ENCODE measurements at regions not wholly inside any gene's neighbourhood (a gene's known extent, or its start where the extent isn't known, plus 50 kb on each side); places are given as distances from the start of the nearest gene placed in this dataset.

DNA sequence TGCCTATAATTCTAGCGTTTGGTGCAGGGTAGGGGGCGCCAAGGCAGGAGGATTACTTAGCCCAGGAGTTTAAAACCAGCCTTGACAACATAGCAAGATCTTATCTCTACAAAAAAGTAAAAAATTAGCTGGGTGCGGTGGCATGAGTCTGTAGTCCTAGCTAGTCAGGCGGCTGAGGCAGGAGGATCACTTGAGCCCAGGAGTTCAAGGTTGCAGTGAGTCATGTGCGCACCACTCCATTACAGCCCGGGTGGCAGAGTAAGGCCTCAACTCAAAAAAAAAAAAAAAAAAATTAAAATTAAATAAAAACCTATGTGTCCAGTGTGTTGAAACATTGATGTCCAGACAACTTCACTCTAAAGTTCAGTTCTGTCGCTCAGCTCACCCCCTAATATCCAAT, 78.2 kb upstream of the SOX2 start:
- 83% methylated on average over 7 of the region's 7 CpGs for WGBS

DNA sequence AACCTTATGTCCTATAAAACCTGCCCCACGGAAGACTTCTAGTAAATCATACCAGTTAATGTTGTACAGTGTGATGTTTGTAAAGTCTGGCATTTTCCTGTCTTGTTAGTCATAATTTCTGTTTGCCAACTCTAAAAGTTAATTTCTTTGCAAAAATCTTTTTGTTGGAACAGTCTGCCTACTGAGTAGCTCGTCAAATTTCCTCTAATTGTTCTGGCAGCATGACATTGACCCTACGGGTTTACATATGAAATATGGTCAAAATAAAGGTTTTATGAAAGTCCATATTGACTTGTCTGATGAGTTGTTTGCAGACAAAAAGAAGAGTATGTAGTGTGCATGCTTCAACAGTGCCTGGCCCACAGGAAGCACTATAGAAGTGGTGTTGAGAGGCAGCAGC, 79.8 kb upstream of the SOX2 start:
- H3K4me1 ChIP-seq (ENCODE audit: control insufficient read depth in 4 of 4, insufficient read depth in 4 of 4, low read length in 3 of 4): no peaks in the 10 kb centered on the region
- 80% methylated on average over 3 of the region's 3 CpGs for WGBS
- no peak overlapping the region for H3K4me3 ChIP-seq (ENCODE audit: low read depth in 1 of 3, low read length in 3 of 3)

More for the DNA sequence above, 78.2 kb upstream of the SOX2 start:
- Histone ChIP-seq H3K27me3 (ENCODE audit: control insufficient read depth in 4 of 4, insufficient read depth in 4 of 4, low read length in 3 of 4) (no peaks in the 10 kb centered on the region), H3K4me3 (ENCODE audit: low read depth in 1 of 3, low read length in 3 of 3) (no peak overlapping the region), H3K9ac (ENCODE audit: low read depth in 1 of 2, low read length in 2 of 2) (no peak overlapping the region), H3K4me1 (ENCODE audit: control insufficient read depth in 4 of 4, insufficient read depth in 4 of 4, low read length in 3 of 4) (no peaks in the 10 kb centered on the region), H3K36me3 (ENCODE audit: control insufficient read depth in 4 of 4, insufficient read depth in 3 of 4, low read depth in 1 of 4, low read length in 3 of 4) (no peaks in the 10 kb centered on the region), H3K9me3 (ENCODE audit: control insufficient read depth in 4 of 4, low read length in 3 of 4) (no peaks in the 10 kb centered on the region), H3K27ac (ENCODE audit: low read depth in 1 of 2, low read length in 2 of 2) (no peak overlapping the region)
- DNase-seq (ENCODE audit: low spot score): no peak
- TF ChIP-seq, protein P1, sequence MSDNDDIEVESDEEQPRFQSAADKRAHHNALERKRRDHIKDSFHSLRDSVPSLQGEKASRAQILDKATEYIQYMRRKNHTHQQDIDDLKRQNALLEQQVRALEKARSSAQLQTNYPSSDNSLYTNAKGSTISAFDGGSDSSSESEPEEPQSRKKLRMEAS (IDR thresholded peaks at IDR 0.05): no peak
- TF ChIP-seq NR2F2 (IDR thresholded peaks at IDR 0.05) (no peak), FOXA2 (IDR thresholded peaks at IDR 0.05) (no peak), EGR1 (IDR thresholded peaks at IDR 0.05; ENCODE audit: low read depth in 2 of 2) (no peak), GABPA (IDR thresholded peaks at IDR 0.05 in 1 of 2, conservative IDR thresholded peaks at IDR 0.05 in 1 of 2) (no peak), RXRA (IDR thresholded peaks at IDR 0.05) (no peak), HNF4A (conservative IDR thresholded peaks at IDR 0.05) (no peak), RAD21 (IDR thresholded peaks at IDR 0.05) (no peak), HNF4G (IDR thresholded peaks at IDR 0.05) (no peak), JUND (IDR thresholded peaks at IDR 0.05) (no peak), TAF1 (conservative IDR thresholded peaks at IDR 0.05) (no peak), FOXA1 (IDR thresholded peaks at IDR 0.05) (no peak), SP1 (IDR thresholded peaks at IDR 0.05) (no peak), YY1 (IDR thresholded peaks at IDR 0.05) (no peak)
- TF ChIP-seq, protein P2, sequence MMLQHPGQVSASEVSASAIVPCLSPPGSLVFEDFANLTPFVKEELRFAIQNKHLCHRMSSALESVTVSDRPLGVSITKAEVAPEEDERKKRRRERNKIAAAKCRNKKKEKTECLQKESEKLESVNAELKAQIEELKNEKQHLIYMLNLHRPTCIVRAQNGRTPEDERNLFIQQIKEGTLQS (IDR thresholded peaks at IDR 0.05): no peak
- TF ChIP-seq, protein P3, sequence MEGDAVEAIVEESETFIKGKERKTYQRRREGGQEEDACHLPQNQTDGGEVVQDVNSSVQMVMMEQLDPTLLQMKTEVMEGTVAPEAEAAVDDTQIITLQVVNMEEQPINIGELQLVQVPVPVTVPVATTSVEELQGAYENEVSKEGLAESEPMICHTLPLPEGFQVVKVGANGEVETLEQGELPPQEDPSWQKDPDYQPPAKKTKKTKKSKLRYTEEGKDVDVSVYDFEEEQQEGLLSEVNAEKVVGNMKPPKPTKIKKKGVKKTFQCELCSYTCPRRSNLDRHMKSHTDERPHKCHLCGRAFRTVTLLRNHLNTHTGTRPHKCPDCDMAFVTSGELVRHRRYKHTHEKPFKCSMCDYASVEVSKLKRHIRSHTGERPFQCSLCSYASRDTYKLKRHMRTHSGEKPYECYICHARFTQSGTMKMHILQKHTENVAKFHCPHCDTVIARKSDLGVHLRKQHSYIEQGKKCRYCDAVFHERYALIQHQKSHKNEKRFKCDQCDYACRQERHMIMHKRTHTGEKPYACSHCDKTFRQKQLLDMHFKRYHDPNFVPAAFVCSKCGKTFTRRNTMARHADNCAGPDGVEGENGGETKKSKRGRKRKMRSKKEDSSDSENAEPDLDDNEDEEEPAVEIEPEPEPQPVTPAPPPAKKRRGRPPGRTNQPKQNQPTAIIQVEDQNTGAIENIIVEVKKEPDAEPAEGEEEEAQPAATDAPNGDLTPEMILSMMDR (IDR thresholded peaks at IDR 0.05; ENCODE audit: low read depth, low read length, missing input control): no peak
- TF ChIP-seq, protein P4, sequence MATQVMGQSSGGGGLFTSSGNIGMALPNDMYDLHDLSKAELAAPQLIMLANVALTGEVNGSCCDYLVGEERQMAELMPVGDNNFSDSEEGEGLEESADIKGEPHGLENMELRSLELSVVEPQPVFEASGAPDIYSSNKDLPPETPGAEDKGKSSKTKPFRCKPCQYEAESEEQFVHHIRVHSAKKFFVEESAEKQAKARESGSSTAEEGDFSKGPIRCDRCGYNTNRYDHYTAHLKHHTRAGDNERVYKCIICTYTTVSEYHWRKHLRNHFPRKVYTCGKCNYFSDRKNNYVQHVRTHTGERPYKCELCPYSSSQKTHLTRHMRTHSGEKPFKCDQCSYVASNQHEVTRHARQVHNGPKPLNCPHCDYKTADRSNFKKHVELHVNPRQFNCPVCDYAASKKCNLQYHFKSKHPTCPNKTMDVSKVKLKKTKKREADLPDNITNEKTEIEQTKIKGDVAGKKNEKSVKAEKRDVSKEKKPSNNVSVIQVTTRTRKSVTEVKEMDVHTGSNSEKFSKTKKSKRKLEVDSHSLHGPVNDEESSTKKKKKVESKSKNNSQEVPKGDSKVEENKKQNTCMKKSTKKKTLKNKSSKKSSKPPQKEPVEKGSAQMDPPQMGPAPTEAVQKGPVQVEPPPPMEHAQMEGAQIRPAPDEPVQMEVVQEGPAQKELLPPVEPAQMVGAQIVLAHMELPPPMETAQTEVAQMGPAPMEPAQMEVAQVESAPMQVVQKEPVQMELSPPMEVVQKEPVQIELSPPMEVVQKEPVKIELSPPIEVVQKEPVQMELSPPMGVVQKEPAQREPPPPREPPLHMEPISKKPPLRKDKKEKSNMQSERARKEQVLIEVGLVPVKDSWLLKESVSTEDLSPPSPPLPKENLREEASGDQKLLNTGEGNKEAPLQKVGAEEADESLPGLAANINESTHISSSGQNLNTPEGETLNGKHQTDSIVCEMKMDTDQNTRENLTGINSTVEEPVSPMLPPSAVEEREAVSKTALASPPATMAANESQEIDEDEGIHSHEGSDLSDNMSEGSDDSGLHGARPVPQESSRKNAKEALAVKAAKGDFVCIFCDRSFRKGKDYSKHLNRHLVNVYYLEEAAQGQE (IDR thresholded peaks at IDR 0.05): no peak
- TF ChIP-seq, protein P5, sequence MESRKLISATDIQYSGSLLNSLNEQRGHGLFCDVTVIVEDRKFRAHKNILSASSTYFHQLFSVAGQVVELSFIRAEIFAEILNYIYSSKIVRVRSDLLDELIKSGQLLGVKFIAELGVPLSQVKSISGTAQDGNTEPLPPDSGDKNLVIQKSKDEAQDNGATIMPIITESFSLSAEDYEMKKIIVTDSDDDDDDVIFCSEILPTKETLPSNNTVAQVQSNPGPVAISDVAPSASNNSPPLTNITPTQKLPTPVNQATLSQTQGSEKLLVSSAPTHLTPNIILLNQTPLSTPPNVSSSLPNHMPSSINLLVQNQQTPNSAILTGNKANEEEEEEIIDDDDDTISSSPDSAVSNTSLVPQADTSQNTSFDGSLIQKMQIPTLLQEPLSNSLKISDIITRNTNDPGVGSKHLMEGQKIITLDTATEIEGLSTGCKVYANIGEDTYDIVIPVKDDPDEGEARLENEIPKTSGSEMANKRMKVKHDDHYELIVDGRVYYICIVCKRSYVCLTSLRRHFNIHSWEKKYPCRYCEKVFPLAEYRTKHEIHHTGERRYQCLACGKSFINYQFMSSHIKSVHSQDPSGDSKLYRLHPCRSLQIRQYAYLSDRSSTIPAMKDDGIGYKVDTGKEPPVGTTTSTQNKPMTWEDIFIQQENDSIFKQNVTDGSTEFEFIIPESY (IDR thresholded peaks at IDR 0.05): no peak

More for the DNA sequence above, 79.8 kb upstream of the SOX2 start:
- Histone ChIP-seq H3K36me3 (ENCODE audit: control insufficient read depth in 4 of 4, insufficient read depth in 3 of 4, low read depth in 1 of 4, low read length in 3 of 4) (no peaks in the 10 kb centered on the region), H3K9ac (ENCODE audit: low read depth in 1 of 2, low read length in 2 of 2) (no peak overlapping the region), H3K9me3 (ENCODE audit: control insufficient read depth in 4 of 4, low read length in 3 of 4) (no peaks in the 10 kb centered on the region), H3K27ac (ENCODE audit: low read depth in 1 of 2, low read length in 2 of 2) (no peak overlapping the region), H3K27me3 (ENCODE audit: control insufficient read depth in 4 of 4, insufficient read depth in 4 of 4, low read length in 3 of 4) (no peaks in the 10 kb centered on the region)
- no peak for DNase-seq (ENCODE audit: low spot score)
- TF ChIP-seq HNF4A (conservative IDR thresholded peaks at IDR 0.05) (no peak), GABPA (IDR thresholded peaks at IDR 0.05 in 1 of 2, conservative IDR thresholded peaks at IDR 0.05 in 1 of 2) (no peak), JUND (IDR thresholded peaks at IDR 0.05) (no peak), RAD21 (IDR thresholded peaks at IDR 0.05) (no peak)
- TF ChIP-seq, protein P3 (IDR thresholded peaks at IDR 0.05; ENCODE audit: low read depth, low read length, missing input control): no peak
- TF ChIP-seq, protein P1 (IDR thresholded peaks at IDR 0.05): no peak
- TF ChIP-seq, protein P2 (IDR thresholded peaks at IDR 0.05): no peak
